ENCODE measurements at regions not wholly inside any gene's neighbourhood (a gene's known extent, or its start where the extent isn't known, plus 50 kb on each side); places are given as distances from the start of the nearest gene placed in this dataset.

DNA sequence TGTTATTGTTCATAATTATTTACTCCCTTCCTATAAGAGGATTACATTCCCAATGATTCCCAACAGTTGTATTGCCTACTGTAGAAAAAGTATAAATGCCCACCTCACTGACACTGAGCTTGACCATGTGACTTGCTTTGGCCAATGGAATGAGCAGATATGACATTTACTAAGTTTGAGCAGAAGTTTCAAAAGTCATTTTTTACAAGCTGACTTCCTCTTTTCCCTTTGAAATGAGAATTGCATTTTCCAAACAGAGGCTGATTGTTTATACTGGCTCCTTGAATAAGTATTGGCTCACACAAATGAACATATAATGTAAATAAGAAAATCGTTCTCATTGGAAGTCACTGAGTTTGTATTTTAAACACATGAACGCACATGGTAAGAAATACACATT, 116.4 kb upstream of the LRFN5 start:
- 4% methylated on average over 2 of the region's 2 CpGs for WGBS (ENCODE audit: missing lambda C conversion rate)
- FAIRE-seq (no peak), ATAC-seq (no peak), DNase-seq (ENCODE audit: low read depth in 1 of 2, low spot score in 1 of 2) (no peak)
- no peaks in the 10 kb centered on the region for H3K9me3 ChIP-seq
- H3K27ac ChIP-seq: no peak overlapping the region
- H3K4me1 ChIP-seq: no peaks in the 10 kb centered on the region
- no peak for TF ChIP-seq RAD21 (conservative IDR thresholded peaks at IDR 0.05 in 1 of 2, IDR thresholded peaks at IDR 0.05 in 1 of 2)
- no peak for TF ChIP-seq SREBF2 (IDR thresholded peaks at IDR 0.05)
- TF ChIP-seq FOSB (CRISPR knock-in tag; IDR thresholded peaks at IDR 0.05): no peak
- TF ChIP-seq ZSCAN20 (CRISPR knock-in tag; IDR thresholded peaks at IDR 0.05): no peak
- TF ChIP-seq FOSL2 (IDR thresholded peaks at IDR 0.05): no peak
- TF ChIP-seq FOSL2 (CRISPR knock-in tag; IDR thresholded peaks at IDR 0.05): no peak
- no peak overlapping the region for H3K4me3 ChIP-seq
- POLR2A ChIA-PET: no interaction called here
- H3K4me2 ChIP-seq: no peak overlapping the region
- CTCF ChIA-PET: no interaction called here

DNA sequence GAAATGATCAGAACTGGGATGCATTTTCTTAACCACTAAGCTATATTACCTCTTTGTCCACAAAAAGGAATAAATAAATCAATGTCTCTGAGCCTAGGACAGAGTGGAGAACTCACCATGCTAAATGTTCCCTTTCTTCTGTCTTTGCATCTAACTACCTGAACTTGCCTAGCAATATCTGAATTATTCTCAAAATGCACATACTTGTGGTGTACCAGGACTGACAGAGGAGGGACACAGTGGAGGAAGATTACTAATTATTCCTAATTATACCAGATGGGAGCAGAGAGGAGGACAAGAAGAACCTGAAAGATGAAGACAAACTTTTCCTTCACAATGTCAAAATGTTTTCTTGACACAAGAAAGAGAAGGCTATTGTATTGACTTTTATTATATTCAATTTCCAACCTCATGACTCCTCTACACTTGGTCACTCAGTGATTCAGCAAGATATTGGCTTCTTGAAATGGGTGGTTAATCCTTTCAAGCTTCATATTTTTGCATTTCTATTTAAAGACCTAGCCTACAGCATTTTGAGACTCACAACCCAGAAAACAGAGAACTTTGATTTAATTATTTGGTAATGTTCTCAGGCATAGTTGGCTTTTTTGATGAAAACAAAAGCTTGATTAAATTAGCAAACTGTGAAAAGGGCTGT, 117.2 kb upstream of the LRFN5 start:
- TF ChIP-seq NR3C1 (IDR thresholded peaks at IDR 0.05) (no peak), CBX2 (IDR thresholded peaks at IDR 0.05; ENCODE audit: borderline replicate concordance, low read depth) (no peak), EHF (CRISPR knock-in tag; IDR thresholded peaks at IDR 0.05) (no peak), ZNF302 (CRISPR knock-in tag; IDR thresholded peaks at IDR 0.05) (no peak), KDM5A (IDR thresholded peaks at IDR 0.05) (no peak), KDM1A (IDR thresholded peaks at IDR 0.05; ENCODE audit: low read depth) (no peak), ZSCAN20 (CRISPR knock-in tag; IDR thresholded peaks at IDR 0.05) (no peak), GATA3 (IDR thresholded peaks at IDR 0.05; ENCODE audit: borderline replicate concordance) (no peak)
- TF ChIP-seq, protein P1, sequence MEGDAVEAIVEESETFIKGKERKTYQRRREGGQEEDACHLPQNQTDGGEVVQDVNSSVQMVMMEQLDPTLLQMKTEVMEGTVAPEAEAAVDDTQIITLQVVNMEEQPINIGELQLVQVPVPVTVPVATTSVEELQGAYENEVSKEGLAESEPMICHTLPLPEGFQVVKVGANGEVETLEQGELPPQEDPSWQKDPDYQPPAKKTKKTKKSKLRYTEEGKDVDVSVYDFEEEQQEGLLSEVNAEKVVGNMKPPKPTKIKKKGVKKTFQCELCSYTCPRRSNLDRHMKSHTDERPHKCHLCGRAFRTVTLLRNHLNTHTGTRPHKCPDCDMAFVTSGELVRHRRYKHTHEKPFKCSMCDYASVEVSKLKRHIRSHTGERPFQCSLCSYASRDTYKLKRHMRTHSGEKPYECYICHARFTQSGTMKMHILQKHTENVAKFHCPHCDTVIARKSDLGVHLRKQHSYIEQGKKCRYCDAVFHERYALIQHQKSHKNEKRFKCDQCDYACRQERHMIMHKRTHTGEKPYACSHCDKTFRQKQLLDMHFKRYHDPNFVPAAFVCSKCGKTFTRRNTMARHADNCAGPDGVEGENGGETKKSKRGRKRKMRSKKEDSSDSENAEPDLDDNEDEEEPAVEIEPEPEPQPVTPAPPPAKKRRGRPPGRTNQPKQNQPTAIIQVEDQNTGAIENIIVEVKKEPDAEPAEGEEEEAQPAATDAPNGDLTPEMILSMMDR (IDR thresholded peaks at IDR 0.05): no peak
- TF ChIP-seq, protein P2, sequence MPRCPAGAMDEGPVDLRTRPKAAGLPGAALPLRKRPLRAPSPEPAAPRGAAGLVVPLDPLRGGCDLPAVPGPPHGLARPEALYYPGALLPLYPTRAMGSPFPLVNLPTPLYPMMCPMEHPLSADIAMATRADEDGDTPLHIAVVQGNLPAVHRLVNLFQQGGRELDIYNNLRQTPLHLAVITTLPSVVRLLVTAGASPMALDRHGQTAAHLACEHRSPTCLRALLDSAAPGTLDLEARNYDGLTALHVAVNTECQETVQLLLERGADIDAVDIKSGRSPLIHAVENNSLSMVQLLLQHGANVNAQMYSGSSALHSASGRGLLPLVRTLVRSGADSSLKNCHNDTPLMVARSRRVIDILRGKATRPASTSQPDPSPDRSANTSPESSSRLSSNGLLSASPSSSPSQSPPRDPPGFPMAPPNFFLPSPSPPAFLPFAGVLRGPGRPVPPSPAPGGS (IDR thresholded peaks at IDR 0.05): no peak
- H3K27ac ChIP-seq: no peak overlapping the region
- H3K4me3 ChIP-seq: no peak overlapping the region
- DNase-seq (ENCODE audit: low read depth in 1 of 2, low spot score in 1 of 2) (no peak), ATAC-seq (no peak), FAIRE-seq (no peak)
- H3K4me2 ChIP-seq: no peak overlapping the region
- no peaks in the 10 kb centered on the region for H3K9me3 ChIP-seq
- no peaks in the 10 kb centered on the region for H3K4me1 ChIP-seq
- ChIA-PET POLR2A (no interaction called here), CTCF (no interaction called here)

DNA sequence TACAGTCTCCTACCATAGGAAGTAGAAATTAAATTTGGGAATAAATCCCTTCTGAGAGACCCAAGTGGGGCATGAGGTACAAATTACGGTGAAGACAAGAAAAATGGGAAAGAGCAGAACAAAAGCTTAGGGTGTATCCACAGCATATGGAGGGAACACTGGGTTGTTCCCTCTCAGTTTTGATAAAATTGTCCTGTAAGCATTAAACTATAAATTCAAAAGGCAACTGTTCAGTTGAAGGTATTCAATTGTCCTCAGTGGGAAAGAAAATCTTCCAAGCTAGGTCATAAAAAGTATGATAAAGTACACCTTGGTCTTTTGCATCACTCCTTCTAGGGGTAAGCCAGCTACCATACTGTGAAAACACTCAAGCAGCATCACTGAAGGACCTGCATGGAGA, 118.3 kb upstream of the LRFN5 start:
- ATAC-seq (no peak), DNase-seq (ENCODE audit: low read depth in 1 of 2, low spot score in 1 of 2) (no peak), FAIRE-seq (no peak)
- no peak for TF ChIP-seq POLR2AphosphoS2 (conservative IDR thresholded peaks at IDR 0.05; ENCODE audit: low read length)
- no peak for TF ChIP-seq CEBPB (IDR thresholded peaks at IDR 0.05)
- TF ChIP-seq JUN (IDR thresholded peaks at IDR 0.05): no peak
- no peak for TF ChIP-seq HEYL (CRISPR knock-in tag; IDR thresholded peaks at IDR 0.05)
- TF ChIP-seq GATA3 (IDR thresholded peaks at IDR 0.05; ENCODE audit: borderline replicate concordance): no peak
- no peak for TF ChIP-seq TFCP2L1 (CRISPR knock-in tag; IDR thresholded peaks at IDR 0.05)
- no peak for TF ChIP-seq POLR2A (IDR thresholded peaks at IDR 0.05; ENCODE audit: low read length)
- no peak for TF ChIP-seq NR3C1 (IDR thresholded peaks at IDR 0.05)
- ChIA-PET POLR2A (no interaction called here), CTCF (no interaction called here)
- 19% methylated on average over 1 of the region's 1 CpG for WGBS (ENCODE audit: missing lambda C conversion rate)
- H3K4me2 ChIP-seq: no peak overlapping the region
- no peak overlapping the region for H3K4me3 ChIP-seq
- no peaks in the 10 kb centered on the region for H3K9me3 ChIP-seq
- H3K4me1 ChIP-seq: no peaks in the 10 kb centered on the region
- no peak overlapping the region for H3K27ac ChIP-seq

DNA sequence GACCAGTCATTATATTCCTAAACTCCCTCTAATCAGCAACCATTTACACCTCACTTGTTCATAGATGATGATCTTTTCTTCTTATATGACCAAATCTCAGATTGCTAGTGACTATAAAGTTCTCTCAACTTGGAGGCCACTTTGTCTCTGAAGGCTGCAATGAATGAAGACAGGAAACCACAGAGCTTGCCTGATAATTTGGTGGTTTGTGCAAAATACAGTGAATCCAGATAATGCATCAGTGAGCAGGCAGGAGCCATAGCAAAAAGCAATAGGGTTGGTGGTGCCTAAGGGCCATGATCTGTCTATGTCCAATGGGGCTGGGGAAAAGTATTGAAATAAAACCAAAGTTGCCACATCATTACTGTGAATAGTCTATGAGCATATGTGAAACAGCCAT, 123.8 kb upstream of the LRFN5 start:
- TF ChIP-seq NPAS2 (CRISPR knock-in tag; IDR thresholded peaks at IDR 0.05; ENCODE audit: borderline replicate concordance) (no peak), KDM5A (IDR thresholded peaks at IDR 0.05) (no peak), HEYL (CRISPR knock-in tag; IDR thresholded peaks at IDR 0.05) (no peak)
- POLR2A ChIA-PET: no interaction called here
- CTCF ChIA-PET: no interaction called here
- Histone ChIP-seq H3K4me2 (no peak overlapping the region), H3K4me3 (no peak overlapping the region), H3K4me1 (no peaks in the 10 kb centered on the region), H3K9me3 (no peaks in the 10 kb centered on the region), H3K27ac (no peak overlapping the region)
- DNase-seq (ENCODE audit: low read depth in 1 of 2, low spot score in 1 of 2) (no peak), FAIRE-seq (no peak), ATAC-seq (no peak)

Data from A549 (cell line).